K562 (cell line): ENCODE measurements at regions not wholly inside any gene's neighbourhood (a gene's known extent, or its start where the extent isn't known, plus 50 kb on each side); places are given as distances from the start of the nearest gene placed in this dataset.
A peak's percentile ranks its signal among the peaks of the same experiment; 100 is the strongest.

Source experiments
- ATAC-seq: fragments of 200-7000 bp; cut with Tn5 transposase; 3 replicates; pipeline ENCODE4 v1.9.1; 2020; ENCODE audit warnings: moderate library complexity
- BruUV-seq: library from RNA; stranded (reverse); fragments of 400-500 nt; replicated peaks from 2 replicates; lab custom pipeline; 2021; lab: Mats Ljungman, UMichigan
- CTCF ChIA-PET: fragments of 300-600 bp; formaldehyde crosslinking; extraction: SDS; loops from one replicate; lab custom pipeline; 2021; ENCODE audit warnings: low intra/inter-chr PET ratio; lab: Yijun Ruan, JAX
- POLR2A ChIA-PET: fragments of 300-600, 350-650 bp; sonication (Branson Sonifier 250); formaldehyde crosslinking; extraction: SDS; loops from one replicate; lab custom pipeline; 2021; ENCODE audit warnings: antibody characterized with exemption, inconsistent platforms; lab: Yijun Ruan, JAX
- DNase-seq, 4 experiments: peaks; one replicate each; pipeline versions ENCODE4 v3.0.0 to v3.0.0-alpha.2; 2011 to 2018; ENCODE audit warnings: low spot score in 3 of 4, mixed read lengths in 3 of 4; ENCODE audit errors: extremely low read depth in 1 of 4
- FAIRE-seq: peaks from 2 replicates; lab custom pipeline; 2011; peaks lifted over from hg19 to GRCh38; lab: Jason Lieb, UNC
- H2AFZ ChIP-seq: 2 replicates; pipeline ENCODE4 v1.6.0; 2011; ENCODE audit warnings: low read depth, low read length, control low read depth, inconsistent platforms
- H3K27ac ChIP-seq: fragments of 200-600 bp; 3 replicates; pipeline ENCODE4 v1.8.0; 2011; ENCODE audit warnings: low read depth, mild to moderate bottlenecking, control low read depth, inconsistent platforms, low read length, moderate library complexity, mixed read lengths; ENCODE audit errors: extremely low read depth
- H3K27me3 ChIP-seq, 2 experiments: fragments of 300-600 bp in 1 of 2; 2 replicates in 1 of 2; 3 replicates in 1 of 2; pipeline versions ENCODE4 v1.6.0 to v1.8.0; 2011; ENCODE audit warnings: inconsistent platforms in 2 of 2, low read length in 2 of 2, mild to moderate bottlenecking in 1 of 2, mixed read lengths in 1 of 2, moderate library complexity in 1 of 2; ENCODE audit not compliant: control insufficient read depth in 2 of 2, insufficient read depth in 2 of 2
- H3K36me3 ChIP-seq: fragments of 300-600 bp; 3 replicates; pipeline ENCODE4 v1.8.0; 2011; ENCODE audit warnings: mild to moderate bottlenecking, low read length, inconsistent platforms; ENCODE audit not compliant: control insufficient read depth, insufficient read depth
- H3K4me1 ChIP-seq, 2 experiments: fragments of 200-600 bp in 1 of 2; replicated peaks in 1 of 2; 2 replicates in 1 of 2; 3 replicates in 1 of 2; pipeline versions ENCODE4 v1.5.1 to v1.8.0; 2011; ENCODE audit warnings: inconsistent platforms in 2 of 2, low read length in 2 of 2, mild to moderate bottlenecking in 1 of 2, mixed read lengths in 1 of 2, moderate library complexity in 1 of 2; ENCODE audit not compliant: control insufficient read depth in 2 of 2, insufficient read depth in 2 of 2
- H3K4me2 ChIP-seq: 2 replicates; pipeline ENCODE4 v1.6.1; 2011; ENCODE audit warnings: low read length, control low read depth, inconsistent platforms, mixed read lengths; ENCODE audit not compliant: insufficient read depth
- H3K4me3 ChIP-seq: fragments of 200-600 bp; sonication (generic), shearing (Covaris generic); 2 replicates; pipeline ENCODE4 v1.5.1; 2016; ENCODE audit warnings: control low read depth, inconsistent platforms
- H3K79me2 ChIP-seq: fragments of 200-600 bp; 3 replicates; pipeline ENCODE4 v1.8.0; 2011; ENCODE audit warnings: low read length, inconsistent platforms; ENCODE audit not compliant: control insufficient read depth, insufficient read depth
- H3K9ac ChIP-seq, 2 experiments: 2 replicates each; pipeline versions ENCODE4 v1.6.0 to v1.6.1; 2011; ENCODE audit warnings: low read depth in 2 of 2, low read length in 2 of 2, control low read depth in 1 of 2, inconsistent platforms in 1 of 2, mild to moderate bottlenecking in 1 of 2, mixed read lengths in 1 of 2; ENCODE audit not compliant: insufficient read depth in 1 of 2
- H3K9me1 ChIP-seq: one replicate; pipeline ENCODE4 v1.6.0; 2011; ENCODE audit warnings: inconsistent platforms, mild to moderate bottlenecking, low read length, moderate library complexity; ENCODE audit not compliant: control insufficient read depth, insufficient read depth
- H3K9me3 ChIP-seq: replicated peaks from 2 replicates; pipeline ENCODE4 v1.5.1; 2011; ENCODE audit warnings: low read depth, low read length, inconsistent platforms; ENCODE audit not compliant: control insufficient read depth, insufficient read depth
- H4K20me1 ChIP-seq: replicated peaks from 2 replicates; pipeline ENCODE4 v1.6.1; 2011; ENCODE audit warnings: low read length, inconsistent platforms, mixed read lengths; ENCODE audit not compliant: control insufficient read depth, insufficient read depth
- ARNT ChIP-seq, 2 experiments: fragments of 450-650 bp; IDR thresholded peaks; 2 replicates each; pipeline ENCODE4 v1.6.1; 2016; ENCODE audit warnings: mild to moderate bottlenecking in 1 of 2
- BRD4 ChIP-seq: fragments of 200-600 bp; sonication (generic); IDR thresholded peaks from 2 replicates; pipeline ENCODE4 v1.6.1; 2017; ENCODE audit warnings: inconsistent platforms
- CEBPB ChIP-seq: fragments of 450-650 bp; IDR thresholded peaks from 2 replicates; pipeline ENCODE4 v1.6.1; 2016; ENCODE audit warnings: missing genetic modification characterization, missing compliant biosample characterization
- CREB1 ChIP-seq, 2 experiments: sonication (generic) in 1 of 2; formaldehyde crosslinking in 1 of 2; IDR thresholded peaks; 2 replicates each; pipeline versions ENCODE4 v1.6.1 to v1.8.0; 2012 to 2022; ENCODE audit warnings: inconsistent platforms in 1 of 2, mild to moderate bottlenecking in 1 of 2, missing genetic modification reagents in 1 of 2, moderate library complexity in 1 of 2
- MED1 ChIP-seq: sonication (generic); formaldehyde crosslinking; IDR thresholded peaks from 2 replicates; pipeline ENCODE4 v1.8.1; 2023; ENCODE audit warnings: missing genetic modification reagents, borderline replicate concordance
- NCOR1 ChIP-seq: fragments of 450-650 bp; IDR thresholded peaks from 2 replicates; pipeline ENCODE4 v1.6.1; 2016; ENCODE audit warnings: mild to moderate bottlenecking, moderate library complexity
- PRPF4 ChIP-seq: fragments of 200-400 bp; formaldehyde crosslinking; IDR thresholded peaks from one replicate; pipeline ENCODE4 v1.6.1; 2017; ENCODE audit warnings: low read length, low read depth, mild to moderate bottlenecking; ENCODE audit not compliant: insufficient read depth, poor library complexity, severe bottlenecking
- PYGO2 ChIP-seq: fragments of 450-650 bp; IDR thresholded peaks from 2 replicates; pipeline ENCODE4 v1.6.1; 2016; ENCODE audit warnings: mild to moderate bottlenecking, missing genetic modification characterization, moderate library complexity, missing compliant biosample characterization
- SIN3B ChIP-seq: fragments of 450-650 bp; IDR thresholded peaks from 2 replicates; pipeline ENCODE4 v1.6.1; 2017; ENCODE audit warnings: low read depth, mild to moderate bottlenecking, moderate library complexity
- SMARCE1 ChIP-seq: fragments of 450-650 bp; IDR thresholded peaks from 2 replicates; pipeline ENCODE4 v1.7.1; 2016; ENCODE audit warnings: mild to moderate bottlenecking
- STAT5A ChIP-seq: IDR thresholded peaks from 2 replicates; pipeline ENCODE4 v1.6.1; 2012; ENCODE audit warnings: low read length, inconsistent platforms, borderline replicate concordance
- THRAP3 ChIP-seq: fragments of 450-650 bp; IDR thresholded peaks from 2 replicates; pipeline ENCODE4 v1.6.1; 2016; ENCODE audit warnings: mild to moderate bottlenecking, inconsistent platforms, borderline replicate concordance
- ZNF282 ChIP-seq: sonication (generic); formaldehyde crosslinking; IDR thresholded peaks from 2 replicates; pipeline ENCODE4 v1.8.1; 2023; ENCODE audit warnings: missing genetic modification reagents
- ZNF778 ChIP-seq: fragments of 450-650 bp; formaldehyde crosslinking; IDR thresholded peaks from 2 replicates; pipeline ENCODE4 v1.4.0; 2020; ENCODE audit warnings: mild to moderate bottlenecking, moderate library complexity
- ZSCAN29 ChIP-seq: fragments of 450-650 bp; IDR thresholded peaks from 2 replicates; pipeline ENCODE4 v1.6.1; 2017
- WGBS: fragments of 100-300 bp; shearing (Covaris generic); methylation state at CpG from one replicate; pipeline ENCODE4 v1.1.6; 2016; ENCODE audit warnings: low coverage, mixed read lengths; ENCODE audit not compliant: insufficient coverage; ENCODE audit errors: missing lambda C conversion rate; 5-methylcytosine and 5-hydroxymethylcytosine counted together
- in situ Hi-C: fragments of 300-500 bp; cut with MboI; formaldehyde crosslinking; loops from 4 replicates; pipeline ENCODE4 v1.15.0; 2018; ENCODE audit warnings: inconsistent platforms, mixed read lengths
- intact Hi-C: fragments of 100-400 bp; cut with micrococcal nuclease; formaldehyde crosslinking; loops from 2 replicates; pipeline ENCODE4 v1.14.2; 2022
- TF ChIP-seq, protein P1 (sequence below): fragments of 250-450 bp; sonication (Bioruptor Pico); IDR thresholded peaks from 2 replicates; pipeline ENCODE4 v1.8.0; 2022; ENCODE audit warnings: inconsistent platforms, mild to moderate bottlenecking, moderate library complexity, borderline replicate concordance
- TF ChIP-seq, protein P2 (sequence below), 3 experiments: fragments of 200-800 bp in 1 of 3; fragments of 250-450 bp in 1 of 3; fragments of 450-650 bp in 1 of 3; sonication (Bioruptor Pico) in 1 of 3; sonication (Bioruptor generic) in 1 of 3; formaldehyde crosslinking in 1 of 3; IDR thresholded peaks; 2 replicates each; pipeline versions ENCODE4 v1.6.1 to v1.8.0; 2016 to 2022; ENCODE audit warnings: mild to moderate bottlenecking in 2 of 3, missing genetic modification characterization in 2 of 3, missing compliant biosample characterization in 1 of 3, moderate library complexity in 1 of 3
- TF ChIP-seq, protein P3 (sequence below): fragments of 250-450 bp; sonication (Bioruptor Pico); IDR thresholded peaks from 2 replicates; pipeline ENCODE4 v1.5.0; 2021

DNA sequence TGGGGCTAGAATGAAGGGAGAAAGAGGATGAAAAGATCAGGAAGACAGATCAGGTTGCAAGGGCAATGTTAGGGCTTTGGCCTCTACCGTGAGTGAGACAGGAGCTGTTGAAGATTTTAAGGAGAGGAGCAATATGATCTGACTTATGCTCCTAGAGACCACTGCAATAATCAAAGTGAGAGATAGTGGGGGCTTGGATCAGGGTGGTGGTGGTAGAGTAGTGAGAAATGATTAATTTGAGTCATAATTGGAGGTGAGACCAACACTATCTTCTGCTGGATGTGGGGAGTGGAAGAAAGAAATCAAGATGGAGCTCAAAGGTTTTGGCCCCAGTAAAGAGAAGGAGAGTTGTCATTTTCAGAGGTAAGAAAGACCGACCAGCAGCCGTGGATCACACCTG is 140.7 kb upstream of the TMEM170B start:
- Histone ChIP-seq H3K4me1 (peaks cover 0 to 24% of the 10 kb centered on the region in 2 experiments; a peak in 4 of 5 replicates), H3K79me2 (no peaks in the 10 kb centered on the region), H4K20me1 (no peaks in the 10 kb centered on the region), H2AFZ (0 out of 2 replicates have a peak overlapping the region, but pooled peaks have one; percentile 12), H3K4me3 (no peak overlapping the region), H3K9me3 (no peaks in the 10 kb centered on the region), H3K27ac (no peak overlapping the region), H3K9ac (no peak overlapping the region), H3K27me3 (no peaks in the 10 kb centered on the region; a peak in 1 of 5 replicates), H3K36me3 (no peaks in the 10 kb centered on the region), H3K4me2 (no peak overlapping the region), H3K9me1 (no peaks in the 10 kb centered on the region)
- CTCF ChIA-PET: no interaction called here
- no peak for FAIRE-seq
- in situ Hi-C loops (no loop called here), intact Hi-C loops (no loop called here)
- POLR2A ChIA-PET: interaction anchor here (1.6 kb wide), 1 partner anchor 16 kb away, joined by 3 read pairs; no protein-coding TSS in a partner anchor
- no TSS peak for BruUV-seq
- 3% methylated on average over 3 of the region's 3 CpGs for WGBS
- ATAC-seq: no peak
- no peak for DNase-seq
- no peak for TF ChIP-seq ZNF778 (CRISPR knock-in tag)
- TF ChIP-seq ZSCAN29: no peak
- no peak for TF ChIP-seq SMARCE1
- TF ChIP-seq SIN3B: no peak
- no peak for TF ChIP-seq STAT5A
- TF ChIP-seq NCOR1: no peak
- TF ChIP-seq PRPF4: no peak
- TF ChIP-seq, protein P1, sequence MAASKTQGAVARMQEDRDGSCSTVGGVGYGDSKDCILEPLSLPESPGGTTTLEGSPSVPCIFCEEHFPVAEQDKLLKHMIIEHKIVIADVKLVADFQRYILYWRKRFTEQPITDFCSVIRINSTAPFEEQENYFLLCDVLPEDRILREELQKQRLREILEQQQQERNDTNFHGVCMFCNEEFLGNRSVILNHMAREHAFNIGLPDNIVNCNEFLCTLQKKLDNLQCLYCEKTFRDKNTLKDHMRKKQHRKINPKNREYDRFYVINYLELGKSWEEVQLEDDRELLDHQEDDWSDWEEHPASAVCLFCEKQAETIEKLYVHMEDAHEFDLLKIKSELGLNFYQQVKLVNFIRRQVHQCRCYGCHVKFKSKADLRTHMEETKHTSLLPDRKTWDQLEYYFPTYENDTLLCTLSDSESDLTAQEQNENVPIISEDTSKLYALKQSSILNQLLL (CRISPR knock-in tag): no peak
- TF ChIP-seq, protein P2, sequence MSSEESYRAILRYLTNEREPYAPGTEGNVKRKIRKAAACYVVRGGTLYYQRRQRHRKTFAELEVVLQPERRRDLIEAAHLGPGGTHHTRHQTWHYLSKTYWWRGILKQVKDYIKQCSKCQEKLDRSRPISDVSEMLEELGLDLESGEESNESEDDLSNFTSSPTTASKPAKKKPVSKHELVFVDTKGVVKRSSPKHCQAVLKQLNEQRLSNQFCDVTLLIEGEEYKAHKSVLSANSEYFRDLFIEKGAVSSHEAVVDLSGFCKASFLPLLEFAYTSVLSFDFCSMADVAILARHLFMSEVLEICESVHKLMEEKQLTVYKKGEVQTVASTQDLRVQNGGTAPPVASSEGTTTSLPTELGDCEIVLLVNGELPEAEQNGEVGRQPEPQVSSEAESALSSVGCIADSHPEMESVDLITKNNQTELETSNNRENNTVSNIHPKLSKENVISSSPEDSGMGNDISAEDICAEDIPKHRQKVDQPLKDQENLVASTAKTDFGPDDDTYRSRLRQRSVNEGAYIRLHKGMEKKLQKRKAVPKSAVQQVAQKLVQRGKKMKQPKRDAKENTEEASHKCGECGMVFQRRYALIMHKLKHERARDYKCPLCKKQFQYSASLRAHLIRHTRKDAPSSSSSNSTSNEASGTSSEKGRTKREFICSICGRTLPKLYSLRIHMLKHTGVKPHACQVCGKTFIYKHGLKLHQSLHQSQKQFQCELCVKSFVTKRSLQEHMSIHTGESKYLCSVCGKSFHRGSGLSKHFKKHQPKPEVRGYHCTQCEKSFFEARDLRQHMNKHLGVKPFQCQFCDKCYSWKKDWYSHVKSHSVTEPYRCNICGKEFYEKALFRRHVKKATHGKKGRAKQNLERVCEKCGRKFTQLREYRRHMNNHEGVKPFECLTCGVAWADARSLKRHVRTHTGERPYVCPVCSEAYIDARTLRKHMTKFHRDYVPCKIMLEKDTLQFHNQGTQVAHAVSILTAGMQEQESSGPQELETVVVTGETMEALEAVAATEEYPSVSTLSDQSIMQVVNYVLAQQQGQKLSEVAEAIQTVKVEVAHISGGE (CRISPR knock-in tag; IDR thresholded peaks at IDR 0.05): no peak
- TF ChIP-seq CREB1 (IDR thresholded peaks at IDR 0.05): no peak
- TF ChIP-seq CREB1 (CRISPR knock-in tag; IDR thresholded peaks at IDR 0.05): no peak
- TF ChIP-seq MED1 (CRISPR knock-in tag): no peak
- no peak for TF ChIP-seq PYGO2
- TF ChIP-seq THRAP3: no peak
- TF ChIP-seq BRD4: no peak
- no peak for TF ChIP-seq CEBPB (tag)
- no peak for TF ChIP-seq ARNT (IDR thresholded peaks at IDR 0.05)
- TF ChIP-seq ZNF282 (CRISPR knock-in tag): no peak
- TF ChIP-seq, protein P3, sequence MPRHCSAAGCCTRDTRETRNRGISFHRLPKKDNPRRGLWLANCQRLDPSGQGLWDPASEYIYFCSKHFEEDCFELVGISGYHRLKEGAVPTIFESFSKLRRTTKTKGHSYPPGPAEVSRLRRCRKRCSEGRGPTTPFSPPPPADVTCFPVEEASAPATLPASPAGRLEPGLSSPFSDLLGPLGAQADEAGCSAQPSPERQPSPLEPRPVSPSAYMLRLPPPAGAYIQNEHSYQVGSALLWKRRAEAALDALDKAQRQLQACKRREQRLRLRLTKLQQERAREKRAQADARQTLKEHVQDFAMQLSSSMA (CRISPR knock-in tag): no peak
